Bronchial epithelial cell (primary cell): ENCODE measurements at regions not wholly inside any gene's neighbourhood (a gene's known extent, or its start where the extent isn't known, plus 50 kb on each side); places are given as distances from the start of the nearest gene placed in this dataset.
A peak's percentile ranks its signal among the peaks of the same experiment; 100 is the strongest.

Experiments used
- DNase-seq: peaks from one replicate; pipeline ENCODE4 v3.0.0-alpha.2; 2010; ENCODE audit warnings: low read depth
- FAIRE-seq: peaks from 2 replicates; lab custom pipeline; 2011; peaks lifted over from hg19 to GRCh38; lab: Jason Lieb, UNC
- H3K27me3 ChIP-seq: 2 replicates; pipeline ENCODE4 v1.5.1; 2011; ENCODE audit warnings: low read length; ENCODE audit not compliant: control insufficient read depth, insufficient read depth
- H3K36me3 ChIP-seq: 2 replicates; pipeline ENCODE4 v1.5.1; 2011; ENCODE audit warnings: low read length; ENCODE audit not compliant: control insufficient read depth, insufficient read depth
- H3K4me3 ChIP-seq: 2 replicates; pipeline ENCODE4 v1.5.1; 2011; ENCODE audit warnings: mild to moderate bottlenecking, low read depth, low read length, control low read depth
- TF ChIP-seq, protein P1 (sequence below): IDR thresholded peaks from 2 replicates; pipeline ENCODE4 v1.5.1; 2011; ENCODE audit warnings: mild to moderate bottlenecking, moderate library complexity, low read length, control low read depth, inconsistent platforms; ENCODE audit not compliant: insufficient read depth, severe bottlenecking

DNA sequence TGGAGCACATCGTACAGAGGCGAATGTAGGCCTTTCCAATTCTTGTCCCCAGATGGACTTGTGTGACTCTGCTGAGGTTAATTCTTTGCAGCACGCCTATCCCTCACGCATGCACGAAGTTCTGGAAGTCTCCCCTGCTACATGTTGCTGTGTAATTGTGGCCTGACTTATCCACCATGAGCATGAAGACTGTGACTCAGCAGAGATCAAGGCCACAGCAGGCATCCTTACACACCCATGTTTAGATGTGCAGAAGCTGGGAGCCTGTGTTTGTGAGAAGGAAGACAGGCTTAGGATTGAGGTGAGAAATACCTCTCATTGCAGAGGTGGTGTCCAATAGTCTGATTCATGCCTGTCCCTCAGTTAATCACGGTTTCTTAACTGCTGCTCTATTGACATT is 135.6 kb downstream of the ICE1 start:
- no peak for DNase-seq
- Histone ChIP-seq H3K4me3 (no peak overlapping the region), H3K27me3 (no peaks in the 10 kb centered on the region), H3K36me3 (no peaks in the 10 kb centered on the region)
- TF ChIP-seq, protein P1, sequence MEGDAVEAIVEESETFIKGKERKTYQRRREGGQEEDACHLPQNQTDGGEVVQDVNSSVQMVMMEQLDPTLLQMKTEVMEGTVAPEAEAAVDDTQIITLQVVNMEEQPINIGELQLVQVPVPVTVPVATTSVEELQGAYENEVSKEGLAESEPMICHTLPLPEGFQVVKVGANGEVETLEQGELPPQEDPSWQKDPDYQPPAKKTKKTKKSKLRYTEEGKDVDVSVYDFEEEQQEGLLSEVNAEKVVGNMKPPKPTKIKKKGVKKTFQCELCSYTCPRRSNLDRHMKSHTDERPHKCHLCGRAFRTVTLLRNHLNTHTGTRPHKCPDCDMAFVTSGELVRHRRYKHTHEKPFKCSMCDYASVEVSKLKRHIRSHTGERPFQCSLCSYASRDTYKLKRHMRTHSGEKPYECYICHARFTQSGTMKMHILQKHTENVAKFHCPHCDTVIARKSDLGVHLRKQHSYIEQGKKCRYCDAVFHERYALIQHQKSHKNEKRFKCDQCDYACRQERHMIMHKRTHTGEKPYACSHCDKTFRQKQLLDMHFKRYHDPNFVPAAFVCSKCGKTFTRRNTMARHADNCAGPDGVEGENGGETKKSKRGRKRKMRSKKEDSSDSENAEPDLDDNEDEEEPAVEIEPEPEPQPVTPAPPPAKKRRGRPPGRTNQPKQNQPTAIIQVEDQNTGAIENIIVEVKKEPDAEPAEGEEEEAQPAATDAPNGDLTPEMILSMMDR, result no peak
- peak; percentile 43 for FAIRE-seq

DNA sequence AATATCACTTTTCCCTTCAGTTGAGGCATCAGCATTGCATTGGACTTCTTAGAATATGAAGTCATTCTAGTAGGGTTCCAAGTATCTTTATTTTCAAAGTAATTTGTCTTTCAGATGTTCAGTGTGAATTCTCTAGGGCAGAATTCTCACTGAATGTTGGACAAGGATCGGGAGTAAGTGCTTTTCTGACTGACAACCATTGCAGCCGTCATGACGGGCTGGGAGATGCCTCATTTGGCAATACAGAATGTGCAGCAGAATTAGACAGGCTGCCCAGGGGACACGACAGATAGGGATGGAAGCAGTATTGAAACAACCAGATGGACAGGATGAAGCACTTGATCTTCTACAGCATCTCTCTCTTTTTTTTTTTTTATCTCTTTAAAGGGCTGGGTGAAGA is 129.0 kb downstream of the ICE1 start:
- Histone ChIP-seq H3K27me3 (no peaks in the 10 kb centered on the region), H3K36me3 (no peaks in the 10 kb centered on the region), H3K4me3 (no peak overlapping the region)
- DNase-seq (no peak), FAIRE-seq (no peak)
- TF ChIP-seq, protein P1, result no peak

DNA sequence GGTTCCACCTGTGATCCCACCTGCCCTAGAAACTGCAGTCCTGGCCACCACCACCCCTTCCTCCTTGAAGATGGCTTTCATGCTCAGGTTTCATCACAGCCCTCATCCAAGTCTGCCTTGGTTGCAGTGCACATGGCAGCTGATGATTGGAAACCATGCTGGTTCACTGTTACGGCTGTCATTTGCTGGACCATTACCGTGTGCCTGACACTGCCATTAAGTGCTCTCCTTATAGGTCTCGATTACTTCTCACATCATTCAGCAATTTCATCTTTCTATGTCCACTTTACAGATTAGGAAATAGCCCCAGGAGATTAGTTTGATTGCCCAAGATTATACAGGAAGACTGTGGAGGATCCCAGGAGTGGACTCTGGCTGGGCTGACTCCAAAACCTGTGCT is 123.9 kb downstream of the ICE1 start:
- FAIRE-seq (no peak), DNase-seq (no peak)
- H3K36me3 ChIP-seq, result no peaks in the 10 kb centered on the region
- H3K27me3 ChIP-seq, result no peaks in the 10 kb centered on the region
- H3K4me3 ChIP-seq, result no peak overlapping the region
- TF ChIP-seq, protein P1, result no peak

DNA sequence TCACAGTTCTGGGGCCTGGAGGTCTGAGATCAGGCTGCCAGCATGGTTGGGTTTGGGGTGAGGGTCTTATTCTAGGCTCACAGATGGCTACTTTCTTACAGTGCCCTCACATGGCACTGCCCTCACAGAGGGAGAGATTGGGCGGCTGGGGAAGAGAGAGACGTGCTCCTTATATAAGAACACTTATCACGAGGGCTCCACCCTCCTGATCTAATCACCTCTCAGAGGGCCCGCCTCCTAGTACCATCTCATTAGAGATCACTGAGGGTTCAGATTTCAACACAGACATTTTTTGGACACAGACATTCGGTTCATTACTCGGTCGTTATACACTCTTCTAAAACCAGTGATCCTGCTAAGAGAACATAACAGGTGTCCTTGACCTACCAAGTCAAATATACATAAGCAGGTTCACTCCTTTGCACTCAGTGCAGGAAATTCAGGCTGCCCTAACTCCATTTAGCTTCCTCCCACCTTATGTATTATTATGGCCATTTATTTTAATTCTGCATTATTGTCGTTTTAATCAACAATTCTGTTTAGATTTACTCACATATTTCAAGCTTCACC is 121.7 kb downstream of the ICE1 start:
- FAIRE-seq (no peak), DNase-seq (no peak)
- Histone ChIP-seq H3K36me3 (no peaks in the 10 kb centered on the region), H3K27me3 (no peaks in the 10 kb centered on the region), H3K4me3 (no peak overlapping the region)
- TF ChIP-seq, protein P1, result no peak

DNA sequence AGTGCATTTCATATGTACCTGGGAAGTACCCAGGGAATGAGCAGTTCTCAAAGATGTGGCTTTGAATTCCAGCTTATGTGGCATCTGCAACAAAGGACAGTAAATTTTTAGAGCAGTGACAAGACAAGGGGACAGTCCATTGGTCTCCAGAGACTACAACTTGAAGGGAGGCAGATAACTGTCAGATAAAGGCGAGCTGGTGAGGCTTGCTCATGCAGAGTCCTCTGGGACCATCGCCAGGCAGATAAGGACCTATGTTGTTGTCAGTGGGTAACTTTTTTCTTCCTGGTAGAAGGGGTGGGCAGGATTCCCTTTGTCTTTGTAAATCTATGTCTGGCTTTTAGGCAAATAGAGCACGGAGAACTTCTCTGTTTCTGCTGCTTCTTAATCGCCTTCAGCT is 120.2 kb downstream of the ICE1 start:
- FAIRE-seq, result no peak
- no peak for DNase-seq
- no peaks in the 10 kb centered on the region for H3K27me3 ChIP-seq
- H3K36me3 ChIP-seq, result no peaks in the 10 kb centered on the region
- TF ChIP-seq, protein P1, result no peak
- no peak overlapping the region for H3K4me3 ChIP-seq

DNA sequence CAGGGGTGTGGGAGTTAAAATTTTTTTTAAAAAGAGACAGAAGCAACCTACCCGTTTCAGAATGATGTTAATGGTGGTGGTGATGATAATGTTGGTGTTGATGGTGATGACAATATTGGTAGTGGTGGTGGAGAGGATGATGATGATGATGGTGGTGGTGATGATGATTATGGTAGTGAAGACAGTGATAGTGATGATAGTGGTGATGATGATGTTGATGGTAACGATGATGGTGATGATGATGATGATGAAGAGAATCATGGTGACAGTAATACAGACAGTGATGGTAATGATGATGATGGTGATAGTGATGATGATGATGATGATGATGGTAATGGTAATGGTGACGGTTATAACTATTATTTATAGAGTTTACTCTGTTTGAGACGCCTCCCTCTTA is 117.6 kb downstream of the ICE1 start:
- FAIRE-seq (no peak), DNase-seq (no peak)
- Histone ChIP-seq H3K4me3 (no peak overlapping the region), H3K27me3 (no peaks in the 10 kb centered on the region), H3K36me3 (no peaks in the 10 kb centered on the region)
- TF ChIP-seq, protein P1, result no peak
